Liver (tissue), 3 donors: ENCODE measurements at regions not wholly inside any gene's neighbourhood (a gene's known extent, or its start where the extent isn't known, plus 50 kb on each side); places are given as distances from the start of the nearest gene placed in this dataset.
"Not testable (repeated sequence)": the region's sequence is repeated elsewhere in the genome, so short reads cannot be mapped to it uniquely, and the experiment has no call there.

Source experiments
- EGR1 ChIP-seq, 2 donors: IDR thresholded peaks; 2 replicates each; pipeline ENCODE4 v1.6.1; 2016 to 2018; ENCODE audit warnings: antibody characterized with exemption in 2 of 2, low read depth in 2 of 2
- FOXA1 ChIP-seq: IDR thresholded peaks from 2 replicates; pipeline ENCODE4 v1.6.1; 2016; ENCODE audit warnings: antibody characterized with exemption
- GABPA ChIP-seq, 2 donors: IDR thresholded peaks in 1 of 2; conservative IDR thresholded peaks in 1 of 2; 2 replicates each; pipeline ENCODE4 v1.6.1; 2016; ENCODE audit warnings: antibody characterized with exemption in 2 of 2, mild to moderate bottlenecking in 1 of 2, moderate library complexity in 1 of 2
- JUND ChIP-seq, 2 donors: IDR thresholded peaks; 2 replicates each; pipeline ENCODE4 v1.6.1; 2016; ENCODE audit warnings: antibody characterized with exemption in 2 of 2
- RAD21 ChIP-seq, 2 donors: IDR thresholded peaks; 2 replicates each; pipeline ENCODE4 v1.6.1; 2016; ENCODE audit warnings: antibody characterized with exemption in 2 of 2, mild to moderate bottlenecking in 2 of 2
- TAF1 ChIP-seq: conservative IDR thresholded peaks from 2 replicates; pipeline ENCODE4 v1.6.1; 2016; ENCODE audit warnings: antibody characterized with exemption, mild to moderate bottlenecking
- YY1 ChIP-seq: IDR thresholded peaks from 2 replicates; pipeline ENCODE4 v1.6.1; 2016; ENCODE audit warnings: antibody characterized with exemption, mild to moderate bottlenecking
- TF ChIP-seq, protein P1 (sequence below): fragments of 150-350 bp; IDR thresholded peaks from 2 replicates; pipeline ENCODE4 v1.5.1; 2017; ENCODE audit warnings: improper control_type of control experiment, low read depth, low read length; ENCODE audit not compliant: missing input control
- TF ChIP-seq, protein P2 (sequence below): IDR thresholded peaks from 2 replicates; pipeline ENCODE4 v1.6.1; 2016; ENCODE audit warnings: antibody characterized with exemption
- donor health status: healthy.
- donor health status: healthy.

DNA sequence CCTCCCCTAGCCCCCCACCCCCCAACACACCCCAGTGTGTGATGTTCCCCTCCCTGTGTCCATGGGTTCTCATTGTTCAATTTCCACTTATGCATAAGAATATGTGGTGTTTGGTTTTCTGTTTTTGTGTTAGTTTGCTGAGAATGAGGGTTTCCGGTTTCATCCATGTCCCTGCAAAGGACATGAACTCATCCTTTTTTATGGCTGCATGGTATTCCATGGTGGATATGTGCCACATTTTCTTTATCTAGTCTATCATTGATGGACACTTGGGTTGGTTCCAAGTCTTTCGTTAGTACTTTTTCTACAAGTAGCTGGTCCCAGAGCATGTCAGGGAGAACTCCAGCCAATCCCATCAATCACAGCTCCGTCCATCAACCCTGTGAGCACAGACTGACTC lies 350.3 kb downstream of the SETD4 start:
- TF ChIP-seq, protein P1, sequence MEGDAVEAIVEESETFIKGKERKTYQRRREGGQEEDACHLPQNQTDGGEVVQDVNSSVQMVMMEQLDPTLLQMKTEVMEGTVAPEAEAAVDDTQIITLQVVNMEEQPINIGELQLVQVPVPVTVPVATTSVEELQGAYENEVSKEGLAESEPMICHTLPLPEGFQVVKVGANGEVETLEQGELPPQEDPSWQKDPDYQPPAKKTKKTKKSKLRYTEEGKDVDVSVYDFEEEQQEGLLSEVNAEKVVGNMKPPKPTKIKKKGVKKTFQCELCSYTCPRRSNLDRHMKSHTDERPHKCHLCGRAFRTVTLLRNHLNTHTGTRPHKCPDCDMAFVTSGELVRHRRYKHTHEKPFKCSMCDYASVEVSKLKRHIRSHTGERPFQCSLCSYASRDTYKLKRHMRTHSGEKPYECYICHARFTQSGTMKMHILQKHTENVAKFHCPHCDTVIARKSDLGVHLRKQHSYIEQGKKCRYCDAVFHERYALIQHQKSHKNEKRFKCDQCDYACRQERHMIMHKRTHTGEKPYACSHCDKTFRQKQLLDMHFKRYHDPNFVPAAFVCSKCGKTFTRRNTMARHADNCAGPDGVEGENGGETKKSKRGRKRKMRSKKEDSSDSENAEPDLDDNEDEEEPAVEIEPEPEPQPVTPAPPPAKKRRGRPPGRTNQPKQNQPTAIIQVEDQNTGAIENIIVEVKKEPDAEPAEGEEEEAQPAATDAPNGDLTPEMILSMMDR: not testable (repeated sequence)
- not testable (repeated sequence) for TF ChIP-seq EGR1 (IDR thresholded peaks at IDR 0.05; ENCODE audit: low read depth in 2 of 2); RAD21 (IDR thresholded peaks at IDR 0.05); FOXA1; GABPA (IDR thresholded peaks at IDR 0.05 in 1 of 2, conservative IDR thresholded peaks at IDR 0.05 in 1 of 2); JUND (IDR thresholded peaks at IDR 0.05); YY1; TAF1
- TF ChIP-seq, protein P2, sequence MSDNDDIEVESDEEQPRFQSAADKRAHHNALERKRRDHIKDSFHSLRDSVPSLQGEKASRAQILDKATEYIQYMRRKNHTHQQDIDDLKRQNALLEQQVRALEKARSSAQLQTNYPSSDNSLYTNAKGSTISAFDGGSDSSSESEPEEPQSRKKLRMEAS: not testable (repeated sequence)
